Lower leg skin (tissue), 4 donors: ENCODE measurements at regions not wholly inside any gene's neighbourhood (a gene's known extent, or its start where the extent isn't known, plus 50 kb on each side); places are given as distances from the start of the nearest gene placed in this dataset.
A peak's percentile ranks its signal among the peaks of the same experiment; 100 is the strongest.

Source experiments
- DNase-seq, 2 donors: peaks; one replicate each; pipeline ENCODE4 v3.0.0-alpha.2; 2019; ENCODE audit warnings: low spot score in 2 of 2
- H3K4me3 ChIP-seq: fragments of 200-600 bp; sonication (generic); 2 replicates; pipeline ENCODE4 v1.5.1; 2017; ENCODE audit warnings: mild to moderate bottlenecking, low read depth; ENCODE audit not compliant: poor library complexity, severe bottlenecking
- POLR2A ChIP-seq, 2 donors: fragments of 450-650 bp; IDR thresholded peaks; one replicate each; pipeline ENCODE4 v1.6.1; 2016 to 2017; ENCODE audit warnings: antibody characterized with exemption in 2 of 2, mild to moderate bottlenecking in 1 of 2, moderate library complexity in 1 of 2
- WGBS, 2 donors: methylation state at CpG; one replicate each; pipeline ENCODE4 v1.1.5; 2018; 5-methylcytosine and 5-hydroxymethylcytosine counted together
- intact Hi-C: fragments of 100-400 bp; cut with DNase I; formaldehyde crosslinking; loops from one replicate; pipeline ENCODE4 v1.15.0; 2023; ENCODE audit warnings: low total_unique reads
- TF ChIP-seq, protein P1 (sequence below), 3 donors: fragments of 450-650 bp; IDR thresholded peaks; one replicate each; pipeline ENCODE4 v1.5.1; 2016; ENCODE audit warnings: antibody characterized with exemption in 3 of 3, mild to moderate bottlenecking in 3 of 3, moderate library complexity in 2 of 3

DNA sequence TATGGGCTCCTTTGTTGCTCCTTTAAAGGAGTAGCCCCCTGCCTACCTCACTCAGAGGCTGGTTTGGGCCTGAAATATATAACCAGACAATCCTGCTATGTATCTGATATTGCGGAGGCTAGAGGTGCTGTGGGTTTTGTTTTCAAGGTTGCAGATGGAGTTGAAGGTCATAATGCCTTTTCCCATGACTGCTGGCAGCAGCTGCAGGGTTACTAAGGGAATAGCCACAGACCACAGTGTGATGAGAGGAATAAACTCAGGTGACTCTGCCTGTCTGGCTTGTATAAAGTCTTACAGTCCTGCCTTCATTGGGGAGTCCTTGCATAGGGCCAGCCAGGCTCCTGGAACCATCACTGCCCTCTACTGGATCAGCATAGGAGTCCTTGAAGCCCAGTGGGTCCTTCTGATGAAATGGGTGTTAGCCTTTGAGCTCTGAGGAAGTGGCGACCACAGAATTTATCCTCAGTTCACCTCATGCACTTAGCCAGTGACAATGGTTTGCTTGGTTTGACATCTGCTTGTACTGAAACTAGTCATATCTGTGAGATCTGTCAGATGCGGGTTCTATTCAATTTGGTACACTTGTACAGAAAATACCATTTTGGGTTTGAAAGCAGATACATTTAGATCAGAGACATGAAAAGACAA lies 174.4 kb upstream of the HMCN1 start:
- DNase-seq = peak in 1 of 2 donors; percentile 37
- no peak overlapping the region for H3K4me3 ChIP-seq
- TF ChIP-seq POLR2A (IDR thresholded peaks at IDR 0.05) = no peak
- TF ChIP-seq, protein P1, sequence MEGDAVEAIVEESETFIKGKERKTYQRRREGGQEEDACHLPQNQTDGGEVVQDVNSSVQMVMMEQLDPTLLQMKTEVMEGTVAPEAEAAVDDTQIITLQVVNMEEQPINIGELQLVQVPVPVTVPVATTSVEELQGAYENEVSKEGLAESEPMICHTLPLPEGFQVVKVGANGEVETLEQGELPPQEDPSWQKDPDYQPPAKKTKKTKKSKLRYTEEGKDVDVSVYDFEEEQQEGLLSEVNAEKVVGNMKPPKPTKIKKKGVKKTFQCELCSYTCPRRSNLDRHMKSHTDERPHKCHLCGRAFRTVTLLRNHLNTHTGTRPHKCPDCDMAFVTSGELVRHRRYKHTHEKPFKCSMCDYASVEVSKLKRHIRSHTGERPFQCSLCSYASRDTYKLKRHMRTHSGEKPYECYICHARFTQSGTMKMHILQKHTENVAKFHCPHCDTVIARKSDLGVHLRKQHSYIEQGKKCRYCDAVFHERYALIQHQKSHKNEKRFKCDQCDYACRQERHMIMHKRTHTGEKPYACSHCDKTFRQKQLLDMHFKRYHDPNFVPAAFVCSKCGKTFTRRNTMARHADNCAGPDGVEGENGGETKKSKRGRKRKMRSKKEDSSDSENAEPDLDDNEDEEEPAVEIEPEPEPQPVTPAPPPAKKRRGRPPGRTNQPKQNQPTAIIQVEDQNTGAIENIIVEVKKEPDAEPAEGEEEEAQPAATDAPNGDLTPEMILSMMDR (IDR thresholded peaks at IDR 0.05) = no peak
- WGBS, 2 donors = 83 to 88% methylated on average over 3 of the region's 3 CpGs
- intact Hi-C loops = no loop called here

DNA sequence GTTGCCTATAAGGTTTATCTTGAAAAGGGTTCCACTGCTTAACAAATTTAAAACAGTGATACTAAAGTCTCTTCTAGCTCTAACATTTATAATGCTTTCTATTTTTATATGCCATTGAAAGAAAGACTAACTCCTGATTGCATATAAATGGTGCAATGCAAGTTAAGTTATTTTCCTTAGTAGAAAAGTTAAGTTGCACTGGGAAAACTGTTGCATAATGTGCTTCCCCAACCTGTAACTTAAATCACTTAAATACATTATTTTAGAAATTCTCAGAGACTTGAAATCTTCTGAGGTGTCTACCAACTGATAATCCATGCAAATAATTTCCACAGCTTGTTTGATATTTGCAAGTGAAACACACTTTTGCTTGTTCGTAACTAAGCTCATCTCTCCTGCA lies 175.0 kb upstream of the HMCN1 start:
- DNase-seq = no peak
- TF ChIP-seq, protein P1 (IDR thresholded peaks at IDR 0.05) = no peak
- no peak for TF ChIP-seq POLR2A (IDR thresholded peaks at IDR 0.05)
- intact Hi-C loops = no loop called here
- no peak overlapping the region for H3K4me3 ChIP-seq
- 92 to 100% methylated on average over 1 of the region's 1 CpG for WGBS, 2 donors

DNA sequence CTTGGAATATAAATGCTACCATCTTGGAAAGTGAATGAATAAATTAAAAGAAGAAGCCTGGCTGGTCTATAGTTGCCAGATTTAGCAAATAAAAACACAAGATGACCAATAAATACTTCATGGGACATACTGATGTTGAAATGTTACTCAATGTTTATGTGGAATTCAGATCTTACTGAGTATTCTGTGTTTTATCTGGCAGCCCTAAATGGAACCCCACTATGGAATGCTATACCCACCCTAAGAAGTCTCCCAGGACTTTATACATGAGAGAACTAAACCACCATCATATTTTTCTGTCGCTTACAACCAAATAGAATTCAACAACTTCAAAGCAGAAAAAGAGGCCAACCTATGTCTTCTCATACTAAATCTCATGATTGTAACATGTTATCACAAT lies 177.6 kb upstream of the HMCN1 start:
- TF ChIP-seq, protein P1 (IDR thresholded peaks at IDR 0.05) = no peak
- TF ChIP-seq POLR2A (IDR thresholded peaks at IDR 0.05) = no peak
- WGBS, 2 donors = 45 to 91% methylated on average over 1 of the region's 1 CpG
- no peak overlapping the region for H3K4me3 ChIP-seq
- DNase-seq = no peak
- intact Hi-C loops = no loop called here

DNA sequence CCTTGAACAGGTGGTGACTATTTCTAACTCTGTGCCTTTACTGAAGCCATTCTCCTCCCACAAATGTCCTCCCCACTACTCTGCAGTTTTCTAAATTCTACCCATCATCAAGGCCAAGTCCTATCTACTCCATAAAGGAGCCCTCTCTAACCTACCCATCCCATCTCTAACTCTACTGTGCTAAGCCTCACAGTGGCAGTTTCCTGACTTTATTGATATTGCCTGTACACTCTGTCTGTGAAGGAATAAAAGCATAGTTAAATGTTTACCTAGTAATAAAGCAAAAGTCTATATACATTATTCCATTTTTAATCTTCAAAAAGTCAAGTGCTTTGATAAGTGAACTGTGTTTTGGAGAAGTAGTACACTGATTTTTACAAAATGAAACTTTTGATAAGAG lies 178.4 kb upstream of the HMCN1 start:
- intact Hi-C loops = no loop called here
- DNase-seq = no peak
- no peak overlapping the region for H3K4me3 ChIP-seq
- TF ChIP-seq, protein P1 (IDR thresholded peaks at IDR 0.05) = no peak
- TF ChIP-seq POLR2A (IDR thresholded peaks at IDR 0.05) = no peak

DNA sequence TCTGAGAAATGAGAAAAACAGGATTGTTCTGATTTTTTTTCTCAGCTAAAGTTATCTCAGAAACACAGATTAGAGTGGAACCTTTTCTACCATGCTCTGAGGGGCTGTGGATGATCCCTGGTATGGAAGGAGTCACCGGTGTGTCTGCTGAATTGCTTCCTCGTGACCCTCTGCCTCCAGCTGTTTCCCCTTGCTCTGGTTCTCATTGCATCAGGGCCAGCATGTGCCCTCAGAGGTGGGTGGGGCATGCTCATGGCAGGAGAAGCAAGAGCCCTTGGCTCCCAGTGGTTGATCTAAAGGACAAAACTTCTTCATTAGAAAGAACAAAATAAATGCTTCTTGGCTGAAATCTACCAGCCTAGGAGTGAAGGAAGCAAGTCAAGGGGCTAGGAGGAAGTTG lies 183.2 kb upstream of the HMCN1 start:
- H3K4me3 ChIP-seq = no peak overlapping the region
- WGBS, 2 donors = 44 to 63% methylated on average over 2 of the region's 2 CpGs
- peak; percentile 43 to 88 for DNase-seq
- intact Hi-C loops = no loop called here
- TF ChIP-seq POLR2A (IDR thresholded peaks at IDR 0.05) = no peak
- TF ChIP-seq, protein P1 (IDR thresholded peaks at IDR 0.05) = no peak

DNA sequence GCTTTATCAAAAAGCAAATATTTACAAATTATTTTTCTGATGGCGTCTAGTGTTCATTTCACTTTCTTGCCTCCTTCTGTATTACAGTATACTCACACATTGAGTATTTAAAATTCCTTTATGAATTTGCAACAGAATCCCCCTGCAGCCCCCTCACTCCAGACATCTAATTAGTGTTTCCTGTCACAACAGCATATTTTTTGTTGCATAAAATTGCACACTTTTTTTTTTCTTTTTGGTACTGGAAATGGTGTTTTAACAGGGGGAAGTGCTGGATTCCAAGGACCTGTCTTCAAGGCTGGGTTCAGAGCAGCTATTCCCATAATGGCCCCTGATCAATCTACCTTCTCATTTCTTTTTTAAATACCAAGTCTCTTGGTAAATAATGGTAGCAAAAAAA lies 184.3 kb upstream of the HMCN1 start:
- intact Hi-C loops = no loop called here
- no peak for DNase-seq
- H3K4me3 ChIP-seq = no peak overlapping the region
- 91 to 98% methylated on average over 1 of the region's 1 CpG for WGBS, 2 donors
- TF ChIP-seq, protein P1 (IDR thresholded peaks at IDR 0.05) = no peak
- no peak for TF ChIP-seq POLR2A (IDR thresholded peaks at IDR 0.05)
